Caco-2 (cell line): ENCODE measurements at regions not wholly inside any gene's neighbourhood (a gene's known extent, or its start where the extent isn't known, plus 50 kb on each side); places are given as distances from the start of the nearest gene placed in this dataset.
"Not testable (repeated sequence)": the region's sequence is repeated elsewhere in the genome, so short reads cannot be mapped to it uniquely, and the experiment has no call there.

Source experiments
- BruUV-seq: library from RNA; stranded (reverse); fragments of 400-500 nt; replicated peaks from 2 replicates; lab custom pipeline; 2021; lab: Mats Ljungman, UMichigan
- CTCF ChIA-PET: fragments of 300-600 bp; sonication (Branson Sonifier 250); formaldehyde crosslinking; loops from one replicate; lab custom pipeline; 2022; ENCODE audit warnings: antibody characterized with exemption; lab: Charles Lee
- POLR2A ChIA-PET: fragments of 300-600 bp; sonication (Branson Sonifier 250); formaldehyde crosslinking; loops from one replicate; lab custom pipeline; 2022; ENCODE audit warnings: antibody characterized with exemption; lab: Charles Lee
- DNase-seq, 2 experiments: peaks; one replicate each; pipeline versions ENCODE4 v3.0.0 to v3.0.0-alpha.2; 2020 to 2022
- H3K27me3 ChIP-seq: replicated peaks from 2 replicates; pipeline ENCODE4 v1.6.0; 2011; ENCODE audit warnings: low read length; ENCODE audit not compliant: control insufficient read depth, insufficient read depth
- H3K36me3 ChIP-seq: 2 replicates; pipeline ENCODE4 v1.5.1; 2011; ENCODE audit warnings: low read length; ENCODE audit not compliant: control insufficient read depth, insufficient read depth
- H3K4me1 ChIP-seq: fragments of 250-450 bp; sonication (Bioruptor Pico); 2 replicates; pipeline ENCODE4 v1.5.1; 2020; ENCODE audit warnings: mild to moderate bottlenecking
- H3K4me3 ChIP-seq: 2 replicates; pipeline ENCODE4 v1.5.1; 2011; ENCODE audit warnings: low read depth, mild to moderate bottlenecking, control low read depth, low read length
- H3K9me3 ChIP-seq: fragments of 250-450 bp; sonication (Bioruptor Pico); 2 replicates; pipeline ENCODE4 v1.5.1; 2020; ENCODE audit warnings: mild to moderate bottlenecking, moderate library complexity
- H3K27ac Mint-ChIP-seq: one replicate; pipeline ENCODE4 v1.8.0; 2022; ENCODE audit warnings: mixed read lengths; ENCODE audit not compliant: unreplicated experiment
- H3K27me3 Mint-ChIP-seq: one replicate; pipeline ENCODE4 v1.8.0; 2022; ENCODE audit warnings: mixed read lengths; ENCODE audit not compliant: insufficient read depth, unreplicated experiment
- H3K36me3 Mint-ChIP-seq: one replicate; pipeline ENCODE4 v1.8.0; 2022; ENCODE audit warnings: mild to moderate bottlenecking, mixed read lengths; ENCODE audit not compliant: insufficient read depth, unreplicated experiment
- H3K4me1 Mint-ChIP-seq: one replicate; pipeline ENCODE4 v1.8.0; 2022; ENCODE audit warnings: low read depth, mixed read lengths; ENCODE audit not compliant: unreplicated experiment
- H3K4me3 Mint-ChIP-seq: one replicate; pipeline ENCODE4 v1.8.0; 2022; ENCODE audit warnings: mild to moderate bottlenecking, moderate library complexity, mixed read lengths; ENCODE audit not compliant: unreplicated experiment
- H3K9me3 Mint-ChIP-seq: one replicate; pipeline ENCODE4 v1.8.0; 2022; ENCODE audit warnings: mixed read lengths; ENCODE audit not compliant: unreplicated experiment
- intact Hi-C: fragments of 100-400 bp; cut with micrococcal nuclease; formaldehyde crosslinking; loops from one replicate; pipeline ENCODE4 v1.10.0; 2022; ENCODE audit not compliant: unreplicated experiment
- TF ChIP-seq, protein P1 (sequence below), 2 experiments: fragments of 200-600 bp in 1 of 2; IDR thresholded peaks; 1 replicate in 1 of 2; 2 replicates in 1 of 2; pipeline versions ENCODE4 v1.5.1 to v1.8.0; 2011 to 2022; ENCODE audit warnings: antibody characterized with exemption in 1 of 2, control low read depth in 1 of 2, inconsistent platforms in 1 of 2, low read depth in 1 of 2, low read length in 1 of 2, mild to moderate bottlenecking in 1 of 2, moderate library complexity in 1 of 2; ENCODE audit not compliant: insufficient read depth in 1 of 2, severe bottlenecking in 1 of 2, unreplicated experiment in 1 of 2

DNA sequence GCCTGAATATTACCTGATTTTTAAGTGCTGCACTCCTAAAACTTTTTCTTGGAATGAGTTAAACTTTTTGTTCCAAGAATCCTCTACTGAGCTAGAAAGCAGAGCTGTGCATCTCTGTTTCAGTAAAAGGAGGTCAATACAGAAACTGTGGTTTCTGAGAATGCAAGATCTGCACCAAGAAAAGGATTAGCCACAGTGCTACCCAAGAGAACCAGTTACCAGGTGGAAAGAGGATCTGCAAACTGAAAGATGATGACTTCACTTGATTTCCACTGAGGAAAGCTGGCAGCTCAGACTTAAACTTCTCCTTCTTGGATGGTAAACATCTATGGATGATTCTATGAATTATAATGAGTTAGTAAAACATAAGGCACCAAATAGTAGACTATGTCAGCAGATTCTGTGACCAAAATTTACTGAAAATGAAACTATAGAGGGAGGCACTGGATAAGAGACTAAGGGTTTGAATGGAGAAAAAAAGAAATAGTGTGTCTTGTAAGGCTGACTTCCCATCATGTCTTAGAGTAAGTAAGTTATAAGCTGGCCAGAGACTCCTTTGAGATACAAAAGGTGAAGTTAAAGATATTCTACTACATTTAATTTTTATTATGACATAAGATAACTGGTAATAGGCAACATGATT, 127.7 kb upstream of the CTSV start:
- H3K36me3 ChIP-seq, H3K4me3 Mint-ChIP-seq, H3K4me1 ChIP-seq, H3K4me3 ChIP-seq, H3K27ac Mint-ChIP-seq, H3K27me3 Mint-ChIP-seq, H3K36me3 Mint-ChIP-seq, POLR2A ChIA-PET, H3K9me3 ChIP-seq, BruUV-seq, H3K4me1 Mint-ChIP-seq, intact Hi-C loops, H3K27me3 ChIP-seq, DNase-seq, CTCF ChIA-PET: not testable (repeated sequence)
- peaks cover 15% of the 10 kb centered on the region for H3K9me3 Mint-ChIP-seq

DNA sequence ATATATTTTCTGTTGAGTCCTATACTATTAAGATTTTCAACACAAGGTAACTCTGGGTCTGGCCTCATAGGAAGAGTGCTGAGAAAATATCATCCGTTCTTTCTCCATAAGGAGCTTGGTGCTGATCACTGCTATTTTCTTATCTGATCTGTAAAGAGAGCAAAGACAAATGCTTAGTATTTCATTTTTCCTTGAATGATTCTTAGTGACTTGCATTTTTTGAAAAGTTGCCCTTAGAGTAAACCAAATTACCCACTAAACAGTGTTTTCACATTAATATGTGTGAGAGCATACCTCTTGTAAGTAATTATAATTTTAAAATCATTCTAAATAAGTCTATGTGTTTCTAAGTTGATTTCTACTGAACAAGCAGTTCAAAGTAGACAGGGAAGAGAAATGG, 121.3 kb upstream of the CTSV start:
- H3K36me3 ChIP-seq, result no peaks in the 10 kb centered on the region
- H3K4me3 ChIP-seq, result no peak overlapping the region
- no peaks in the 10 kb centered on the region for H3K9me3 Mint-ChIP-seq
- H3K4me1 Mint-ChIP-seq, result no peaks in the 10 kb centered on the region
- ChIA-PET CTCF (interaction anchor here (1.1 kb wide), 1 partner anchor 304 kb away, joined by 4 read pairs; no protein-coding TSS in a partner anchor), POLR2A (no interaction called here)
- no peaks in the 10 kb centered on the region for H3K36me3 Mint-ChIP-seq
- H3K27me3 ChIP-seq, result no peaks in the 10 kb centered on the region
- no peak overlapping the region for H3K4me3 Mint-ChIP-seq
- DNase-seq, result no peak
- no peaks in the 10 kb centered on the region for H3K4me1 ChIP-seq
- intact Hi-C loops, result no loop called here
- BruUV-seq, result no TSS peak
- H3K9me3 ChIP-seq, result no peaks in the 10 kb centered on the region
- no peak overlapping the region for H3K27ac Mint-ChIP-seq
- TF ChIP-seq, protein P1, sequence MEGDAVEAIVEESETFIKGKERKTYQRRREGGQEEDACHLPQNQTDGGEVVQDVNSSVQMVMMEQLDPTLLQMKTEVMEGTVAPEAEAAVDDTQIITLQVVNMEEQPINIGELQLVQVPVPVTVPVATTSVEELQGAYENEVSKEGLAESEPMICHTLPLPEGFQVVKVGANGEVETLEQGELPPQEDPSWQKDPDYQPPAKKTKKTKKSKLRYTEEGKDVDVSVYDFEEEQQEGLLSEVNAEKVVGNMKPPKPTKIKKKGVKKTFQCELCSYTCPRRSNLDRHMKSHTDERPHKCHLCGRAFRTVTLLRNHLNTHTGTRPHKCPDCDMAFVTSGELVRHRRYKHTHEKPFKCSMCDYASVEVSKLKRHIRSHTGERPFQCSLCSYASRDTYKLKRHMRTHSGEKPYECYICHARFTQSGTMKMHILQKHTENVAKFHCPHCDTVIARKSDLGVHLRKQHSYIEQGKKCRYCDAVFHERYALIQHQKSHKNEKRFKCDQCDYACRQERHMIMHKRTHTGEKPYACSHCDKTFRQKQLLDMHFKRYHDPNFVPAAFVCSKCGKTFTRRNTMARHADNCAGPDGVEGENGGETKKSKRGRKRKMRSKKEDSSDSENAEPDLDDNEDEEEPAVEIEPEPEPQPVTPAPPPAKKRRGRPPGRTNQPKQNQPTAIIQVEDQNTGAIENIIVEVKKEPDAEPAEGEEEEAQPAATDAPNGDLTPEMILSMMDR (IDR thresholded peaks at IDR 0.05; ENCODE audit: insufficient read depth in 1 of 2, low read depth in 1 of 2, low read length in 1 of 2, severe bottlenecking in 1 of 2, unreplicated experiment in 1 of 2), result no peak
- no peaks in the 10 kb centered on the region for H3K27me3 Mint-ChIP-seq

DNA sequence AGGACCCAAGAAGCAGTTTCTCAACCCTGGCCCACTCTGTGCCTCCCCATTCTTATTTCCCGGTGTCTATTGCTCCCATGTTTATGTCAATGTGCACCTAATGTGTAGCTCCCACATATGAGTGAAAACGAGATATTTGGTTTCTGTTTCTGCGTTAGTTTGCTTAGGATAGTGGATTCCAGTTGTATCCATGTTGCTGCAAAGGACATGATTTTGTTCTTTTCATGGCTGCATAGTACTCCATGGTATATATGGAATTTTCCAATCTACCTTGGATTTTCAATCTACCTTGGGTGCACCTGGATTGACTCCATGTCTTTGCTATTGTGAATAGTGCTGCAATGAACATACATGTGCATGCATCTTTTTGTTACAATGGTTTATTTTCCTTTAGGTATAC, 119.8 kb upstream of the CTSV start:
- H3K4me3 Mint-ChIP-seq, POLR2A ChIA-PET, intact Hi-C loops, H3K9me3 Mint-ChIP-seq, H3K27ac Mint-ChIP-seq, H3K4me1 Mint-ChIP-seq, H3K27me3 Mint-ChIP-seq, H3K4me1 ChIP-seq, CTCF ChIA-PET, DNase-seq, H3K36me3 Mint-ChIP-seq, H3K36me3 ChIP-seq, H3K9me3 ChIP-seq, BruUV-seq, H3K4me3 ChIP-seq, H3K27me3 ChIP-seq: not testable (repeated sequence)

DNA sequence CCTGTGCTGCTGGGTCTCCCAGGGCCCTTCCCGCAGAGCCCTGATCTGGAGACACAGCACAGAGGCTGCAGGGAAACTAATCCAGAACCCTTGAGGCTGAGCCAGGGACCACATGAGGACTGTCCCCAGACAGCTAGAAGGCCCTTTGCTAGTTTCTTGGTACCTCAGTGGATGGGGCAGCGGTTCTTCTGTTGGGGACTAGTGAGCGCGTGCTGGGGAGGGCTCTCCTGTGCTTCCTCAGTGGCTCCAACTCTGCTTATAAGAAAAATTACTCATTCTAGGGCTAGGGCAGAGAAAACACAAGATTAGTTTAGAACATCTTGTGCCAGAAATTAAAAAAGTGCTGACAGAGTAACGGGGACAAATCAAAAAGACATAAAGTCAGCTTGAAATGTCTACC, 116.5 kb upstream of the CTSV start:
- H3K36me3 ChIP-seq, H3K9me3 Mint-ChIP-seq, DNase-seq, H3K4me1 Mint-ChIP-seq, CTCF ChIA-PET, H3K4me3 Mint-ChIP-seq, H3K4me3 ChIP-seq, H3K27me3 ChIP-seq, BruUV-seq, H3K27ac Mint-ChIP-seq, intact Hi-C loops, POLR2A ChIA-PET, H3K27me3 Mint-ChIP-seq, H3K9me3 ChIP-seq, H3K4me1 ChIP-seq, H3K36me3 Mint-ChIP-seq: not testable (repeated sequence)
